ENCODE measurements at regions not wholly inside any gene's neighbourhood (a gene's known extent, or its start where the extent isn't known, plus 50 kb on each side); places are given as distances from the start of the nearest gene placed in this dataset.

- Histone ChIP-seq H3K27ac (no peak overlapping the region), H3K4me1 (no peaks in the 10 kb centered on the region), H3K4me3 (no peak overlapping the region), H3K9me3 (no peaks in the 10 kb centered on the region), H3K4me2 (no peak overlapping the region)
- CTCF ChIA-PET: interaction anchor here (1.5 kb wide), 1 partner anchor 10 kb away, joined by 3 read pairs; no protein-coding TSS in a partner anchor
- no peak for TF ChIP-seq RFX5 (IDR thresholded peaks at IDR 0.05)
- no peak for TF ChIP-seq ZC3H11A (IDR thresholded peaks at IDR 0.05)
- no peak for TF ChIP-seq PHF8 (IDR thresholded peaks at IDR 0.05; ENCODE audit: borderline replicate concordance, low read depth)
- no peak for TF ChIP-seq HOXB13 (CRISPR knock-in tag; IDR thresholded peaks at IDR 0.05; ENCODE audit: low read depth)
- TF ChIP-seq BCL3 (IDR thresholded peaks at IDR 0.05): no peak
- no peak for TF ChIP-seq SMC3 (IDR thresholded peaks at IDR 0.05)
- TF ChIP-seq JUN (IDR thresholded peaks at IDR 0.05): no peak
- no peak for TF ChIP-seq BHLHE40 (IDR thresholded peaks at IDR 0.05; ENCODE audit: low read depth, low read length)
- no peak for TF ChIP-seq ZFP36 (IDR thresholded peaks at IDR 0.05; ENCODE audit: borderline replicate concordance, partially characterized antibody)
- FAIRE-seq: no peak
- POLR2A ChIA-PET: no interaction called here
- 87% methylated on average over 10 of the region's 10 CpGs for WGBS (ENCODE audit: missing lambda C conversion rate)
- DNase-seq (ENCODE audit: low read depth in 1 of 2, low spot score in 1 of 2): no peak
- ATAC-seq: no peak
These were observed 117.3 kb upstream of the PZP start for GRCh38 chr12:9325471-9325870.

GRCh38 chr12:9324782-9325181 is 116.6 kb upstream of the PZP start:
- 68% methylated on average over 6 of the region's 6 CpGs for WGBS (ENCODE audit: missing lambda C conversion rate)
- no peak for DNase-seq (ENCODE audit: low read depth in 1 of 2, low spot score in 1 of 2)
- Histone ChIP-seq H3K4me3 (no peak overlapping the region), H3K4me1 (no peaks in the 10 kb centered on the region), H3K4me2 (no peak overlapping the region), H3K27ac (no peak overlapping the region), H3K9me3 (no peaks in the 10 kb centered on the region)
- TF ChIP-seq HDAC2 (IDR thresholded peaks at IDR 0.05) (no peak), SMC3 (IDR thresholded peaks at IDR 0.05) (no peak), HOXB5 (CRISPR knock-in tag; IDR thresholded peaks at IDR 0.05) (no peak), FOXS1 (CRISPR knock-in tag; IDR thresholded peaks at IDR 0.05) (no peak)
- no peak for ATAC-seq
- ChIA-PET CTCF (no interaction called here), POLR2A (no interaction called here)
- FAIRE-seq: no peak

- no peaks in the 10 kb centered on the region for H3K9me3 ChIP-seq
- H3K27ac ChIP-seq: no peak overlapping the region
- TF ChIP-seq CBX2 (IDR thresholded peaks at IDR 0.05; ENCODE audit: borderline replicate concordance, low read depth) (no peak), ZNF302 (CRISPR knock-in tag; IDR thresholded peaks at IDR 0.05) (no peak), JUN (IDR thresholded peaks at IDR 0.05) (no peak), ZC3H11A (IDR thresholded peaks at IDR 0.05) (no peak), TP53 (CRISPR knock-in tag; IDR thresholded peaks at IDR 0.05) (no peak), RCOR1 (IDR thresholded peaks at IDR 0.05; ENCODE audit: low read depth, low read length) (no peak), POLR2AphosphoS2 (conservative IDR thresholded peaks at IDR 0.05; ENCODE audit: low read length) (no peak), ZFP36 (IDR thresholded peaks at IDR 0.05; ENCODE audit: borderline replicate concordance, partially characterized antibody) (no peak), CEBPB (IDR thresholded peaks at IDR 0.05) (no peak), BHLHE40 (IDR thresholded peaks at IDR 0.05; ENCODE audit: low read depth, low read length) (no peak), CHD2 (IDR thresholded peaks at IDR 0.05; ENCODE audit: low read length, partially characterized antibody) (no peak), MAZ (IDR thresholded peaks at IDR 0.05; ENCODE audit: borderline replicate concordance, low read depth, low read length) (no peak)
- H3K4me2 ChIP-seq: no peak overlapping the region
- no peaks in the 10 kb centered on the region for H3K4me1 ChIP-seq
- no peak for FAIRE-seq
- no peak for DNase-seq (ENCODE audit: low read depth in 1 of 2, low spot score in 1 of 2)
- WGBS (ENCODE audit: missing lambda C conversion rate): 85% methylated on average over 5 of the region's 5 CpGs
- CTCF ChIA-PET: interaction anchor here (0.9 to 1.1 kb wide), 2 partner anchors 8 to 9 kb away, joined by 3 to 4 read pairs; no protein-coding TSS in a partner anchor
- no peak for ATAC-seq
- H3K4me3 ChIP-seq: no peak overlapping the region
- POLR2A ChIA-PET: no interaction called here
These were observed 115.0 kb upstream of the PZP start for GRCh38 chr12:9323144-9323681.

GRCh38 chr12:9319842-9320173 is 111.6 kb upstream of the PZP start:
- Histone ChIP-seq H3K9me3 (no peaks in the 10 kb centered on the region), H3K27ac (no peak overlapping the region), H3K4me1 (no peaks in the 10 kb centered on the region), H3K4me3 (no peak overlapping the region), H3K4me2 (no peak overlapping the region)
- DNase-seq (ENCODE audit: low read depth in 1 of 2, low spot score in 1 of 2) (no peak), FAIRE-seq (no peak), ATAC-seq (no peak)
- WGBS (ENCODE audit: missing lambda C conversion rate): 21% methylated on average over 3 of the region's 3 CpGs
- CTCF ChIA-PET: no interaction called here
- POLR2A ChIA-PET: no interaction called here
- TF ChIP-seq JUN (IDR thresholded peaks at IDR 0.05) (no peak), ATOH8 (CRISPR knock-in tag; IDR thresholded peaks at IDR 0.05; ENCODE audit: low read depth) (no peak), NR3C1 (IDR thresholded peaks at IDR 0.05) (no peak), RCOR1 (IDR thresholded peaks at IDR 0.05; ENCODE audit: low read depth, low read length) (no peak), HEYL (CRISPR knock-in tag; IDR thresholded peaks at IDR 0.05) (no peak), USF2 (IDR thresholded peaks at IDR 0.05) (no peak), CBX2 (IDR thresholded peaks at IDR 0.05; ENCODE audit: borderline replicate concordance, low read depth) (no peak)

Measured in A549 (cell line).